HG03520 (cell line): ENCODE measurements at regions not wholly inside any gene's neighbourhood (a gene's known extent, or its start where the extent isn't known, plus 50 kb on each side); places are given as distances from the start of the nearest gene placed in this dataset.
A peak's percentile ranks its signal among the peaks of the same experiment; 100 is the strongest.

ENCODE experiments used
- ATAC-seq: cut with Tn5 transposase; IDR thresholded peaks from one replicate; pipeline ENCODE4 v1.9.1; 2021; ENCODE audit warnings: mild to moderate bottlenecking, moderate library complexity; ENCODE audit not compliant: unreplicated experiment

GRCh38 chr3:177992993-177993970 lies 543.0 kb upstream of the KCNMB2 start:
- no peak for ATAC-seq

- no peak for ATAC-seq
Observed at GRCh38 chr3:177994976-177995375, 541.3 kb upstream of the KCNMB2 start.

- ATAC-seq: no peak
Observed at GRCh38 chr3:177995381-177996085, 540.7 kb upstream of the KCNMB2 start.

GRCh38 chr3:178001670-178002101 lies 534.5 kb upstream of the KCNMB2 start:
- peak; percentile 95 for ATAC-seq

- ATAC-seq: no peak
Observed at GRCh38 chr3:178002113-178002512, 534.1 kb upstream of the KCNMB2 start.

- no peak for ATAC-seq
Observed at GRCh38 chr3:178003756-178004155, 532.5 kb upstream of the KCNMB2 start.

GRCh38 chr3:178005961-178006360 lies 530.3 kb upstream of the KCNMB2 start:
- no peak for ATAC-seq

GRCh38 chr3:178010306-178010705 lies 525.9 kb upstream of the KCNMB2 start:
- no peak for ATAC-seq

GRCh38 chr3:178019645-178020044 lies 516.6 kb upstream of the KCNMB2 start:
- ATAC-seq: no peak

- ATAC-seq: no peak
Observed at GRCh38 chr3:178022599-178022998, 513.6 kb upstream of the KCNMB2 start.

GRCh38 chr3:178028933-178029332 lies 507.3 kb upstream of the KCNMB2 start:
- no peak for ATAC-seq

- ATAC-seq: no peak
Observed at GRCh38 chr3:178036451-178037144, 499.6 kb upstream of the KCNMB2 start.

GRCh38 chr3:178041931-178042330 lies 494.3 kb upstream of the KCNMB2 start:
- no peak for ATAC-seq

- no peak for ATAC-seq
Observed at GRCh38 chr3:178042376-178042775, 493.9 kb upstream of the KCNMB2 start.

GRCh38 chr3:178043084-178043483 lies 493.2 kb upstream of the KCNMB2 start:
- ATAC-seq: no peak

- ATAC-seq: no peak
Observed at GRCh38 chr3:178044320-178044719, 491.9 kb upstream of the KCNMB2 start.

GRCh38 chr3:178047496-178047895 lies 488.7 kb upstream of the KCNMB2 start:
- no peak for ATAC-seq

- no peak for ATAC-seq
Observed at GRCh38 chr3:178048768-178049167, 487.5 kb upstream of the KCNMB2 start.

- ATAC-seq: no peak
Observed at GRCh38 chr3:178054471-178054870, 481.8 kb upstream of the KCNMB2 start.

GRCh38 chr3:178055939-178056338 lies 480.3 kb upstream of the KCNMB2 start:
- no peak for ATAC-seq

- ATAC-seq: no peak
Observed at GRCh38 chr3:178056868-178057267, 479.4 kb upstream of the KCNMB2 start.
